OCI-LY7 (cell line): ENCODE measurements at regions not wholly inside any gene's neighbourhood (a gene's known extent, or its start where the extent isn't known, plus 50 kb on each side); places are given as distances from the start of the nearest gene placed in this dataset.

Source experiments
- CTCF ChIP-seq: fragments of 200-600 bp; sonication (generic); conservative IDR thresholded peaks from 2 replicates; pipeline ENCODE4 v1.5.1; 2014; ENCODE audit warnings: mild to moderate bottlenecking, antibody characterized with exemption, low read length, moderate library complexity, mixed read lengths
- EZH2phosphoT487 ChIP-seq: fragments of 200-600 bp; sonication (generic); IDR thresholded peaks from 2 replicates; pipeline ENCODE4 v1.6.1; 2018; ENCODE audit warnings: low read depth, borderline replicate concordance, mild to moderate bottlenecking, mixed run types, antibody characterized with exemption, low read length, moderate library complexity, mixed read lengths

GRCh38 chr5:74237571-74238145 lies 402.9 kb downstream of the ENC1 start:
- TF ChIP-seq CTCF = no peak
- TF ChIP-seq EZH2phosphoT487 = no peak
